Osteoblast (primary cell): ENCODE measurements at regions not wholly inside any gene's neighbourhood (a gene's known extent, or its start where the extent isn't known, plus 50 kb on each side); places are given as distances from the start of the nearest gene placed in this dataset.

Experiments used
- DNase-seq: peaks from one replicate; pipeline ENCODE4 v3.0.0; 2011; ENCODE audit warnings: low spot score, mixed read lengths; ENCODE audit not compliant: insufficient read length; ENCODE audit errors: missing footprints
- H2AFZ ChIP-seq: 2 replicates; pipeline ENCODE4 v1.6.0; 2011; ENCODE audit warnings: mild to moderate bottlenecking, low read length
- H3K27ac ChIP-seq: 2 replicates; pipeline ENCODE4 v1.5.1; 2011; ENCODE audit warnings: mild to moderate bottlenecking, low read depth, low read length, moderate library complexity
- H3K27me3 ChIP-seq: 2 replicates; pipeline ENCODE4 v1.6.0; 2012; ENCODE audit warnings: mild to moderate bottlenecking, control low read depth, inconsistent platforms, low read length, moderate library complexity; ENCODE audit not compliant: insufficient read depth
- H3K36me3 ChIP-seq: 2 replicates; pipeline ENCODE4 v1.5.1; 2011; ENCODE audit warnings: mild to moderate bottlenecking, low read length, control low read depth, moderate library complexity; ENCODE audit not compliant: insufficient read depth
- H3K4me1 ChIP-seq: 2 replicates; pipeline ENCODE4 v1.5.1; 2011; ENCODE audit warnings: mild to moderate bottlenecking, low read length, control low read depth, moderate library complexity; ENCODE audit not compliant: insufficient read depth
- H3K4me2 ChIP-seq: 2 replicates; pipeline ENCODE4 v1.6.0; 2011; ENCODE audit warnings: mild to moderate bottlenecking, low read length; ENCODE audit not compliant: insufficient read depth
- H3K4me3 ChIP-seq: fragments of 200-600 bp; sonication (generic); 3 replicates; pipeline ENCODE4 v1.5.1; 2012; ENCODE audit warnings: mild to moderate bottlenecking, low read length, inconsistent platforms; ENCODE audit not compliant: insufficient read depth
- H3K79me2 ChIP-seq: 2 replicates; pipeline ENCODE4 v1.6.0; 2012; ENCODE audit warnings: mild to moderate bottlenecking, low read length, control low read depth, inconsistent platforms; ENCODE audit not compliant: insufficient read depth
- H3K9me3 ChIP-seq: 2 replicates; pipeline ENCODE4 v1.5.1; 2011; ENCODE audit warnings: low read depth, low read length, control low read depth
- H4K20me1 ChIP-seq: 2 replicates; pipeline ENCODE4 v1.6.0; 2012; ENCODE audit warnings: mild to moderate bottlenecking, low read length, control low read depth; ENCODE audit not compliant: insufficient read depth
- CTCF ChIP-seq: IDR thresholded peaks from 2 replicates; pipeline ENCODE4 v1.5.1; 2011; ENCODE audit warnings: mild to moderate bottlenecking, low read depth, low read length, moderate library complexity; ENCODE audit errors: extremely low read depth

- no peaks in the 10 kb centered on the region for H3K27me3 ChIP-seq
- TF ChIP-seq CTCF, result no peak
- peaks cover 4% of the 10 kb centered on the region for H3K4me1 ChIP-seq
- H4K20me1 ChIP-seq, result no peaks in the 10 kb centered on the region
- H2AFZ ChIP-seq, result no peak overlapping the region
- H3K9me3 ChIP-seq, result no peaks in the 10 kb centered on the region
- no peak overlapping the region for H3K4me3 ChIP-seq
- H3K79me2 ChIP-seq, result no peaks in the 10 kb centered on the region
- no peak overlapping the region for H3K4me2 ChIP-seq
- H3K27ac ChIP-seq, result peak overlapping the region; percentile 63
- no peak for DNase-seq
- H3K36me3 ChIP-seq, result no peaks in the 10 kb centered on the region
These were observed 530.4 kb upstream of the BTBD3 start for GRCh38 chr20:11387189-11387754.

GRCh38 chr20:11389186-11389585 is 528.5 kb upstream of the BTBD3 start:
- Histone ChIP-seq H3K36me3 (no peaks in the 10 kb centered on the region), H4K20me1 (no peaks in the 10 kb centered on the region), H3K4me2 (no peak overlapping the region), H3K79me2 (no peaks in the 10 kb centered on the region), H3K4me1 (peaks cover 9% of the 10 kb centered on the region), H3K9me3 (no peaks in the 10 kb centered on the region), H3K27me3 (no peaks in the 10 kb centered on the region), H2AFZ (no peak overlapping the region), H3K27ac (no peak overlapping the region), H3K4me3 (no peak overlapping the region)
- no peak for TF ChIP-seq CTCF
- DNase-seq, result no peak

- DNase-seq, result no peak
- Histone ChIP-seq H3K27ac (no peak overlapping the region), H3K36me3 (no peaks in the 10 kb centered on the region), H4K20me1 (no peaks in the 10 kb centered on the region), H3K79me2 (no peaks in the 10 kb centered on the region), H2AFZ (no peak overlapping the region), H3K4me2 (no peak overlapping the region), H3K4me1 (peaks cover 26% of the 10 kb centered on the region), H3K27me3 (no peaks in the 10 kb centered on the region), H3K9me3 (no peaks in the 10 kb centered on the region), H3K4me3 (no peak overlapping the region)
- no peak for TF ChIP-seq CTCF
These were observed 526.1 kb upstream of the BTBD3 start for GRCh38 chr20:11391591-11391990.

GRCh38 chr20:11394145-11394833 is 523.4 kb upstream of the BTBD3 start:
- peaks cover 21% of the 10 kb centered on the region for H3K4me1 ChIP-seq
- H2AFZ ChIP-seq, result no peak overlapping the region
- DNase-seq, result peak; percentile 27
- peak overlapping the region; percentile 91 for H3K27ac ChIP-seq
- H4K20me1 ChIP-seq, result no peaks in the 10 kb centered on the region
- no peak for TF ChIP-seq CTCF
- H3K4me3 ChIP-seq, result no peak overlapping the region
- no peaks in the 10 kb centered on the region for H3K36me3 ChIP-seq
- no peaks in the 10 kb centered on the region for H3K9me3 ChIP-seq
- no peaks in the 10 kb centered on the region for H3K27me3 ChIP-seq
- H3K79me2 ChIP-seq, result no peaks in the 10 kb centered on the region
- H3K4me2 ChIP-seq, result no peak overlapping the region
